Lower leg skin (tissue), 4 donors: ENCODE measurements at regions not wholly inside any gene's neighbourhood (a gene's known extent, or its start where the extent isn't known, plus 50 kb on each side); places are given as distances from the start of the nearest gene placed in this dataset.

Experiments used
- DNase-seq, 2 donors: peaks; one replicate each; pipeline ENCODE4 v3.0.0-alpha.2; 2019; ENCODE audit warnings: low spot score in 2 of 2
- H3K4me3 ChIP-seq: fragments of 200-600 bp; sonication (generic); 2 replicates; pipeline ENCODE4 v1.5.1; 2017; ENCODE audit warnings: mild to moderate bottlenecking, low read depth; ENCODE audit not compliant: poor library complexity, severe bottlenecking
- POLR2A ChIP-seq, 2 donors: fragments of 450-650 bp; IDR thresholded peaks; one replicate each; pipeline ENCODE4 v1.6.1; 2016 to 2017; ENCODE audit warnings: antibody characterized with exemption in 2 of 2, mild to moderate bottlenecking in 1 of 2, moderate library complexity in 1 of 2
- WGBS, 2 donors: methylation state at CpG; one replicate each; pipeline ENCODE4 v1.1.5; 2018; 5-methylcytosine and 5-hydroxymethylcytosine counted together
- intact Hi-C: fragments of 100-400 bp; cut with DNase I; formaldehyde crosslinking; loops from one replicate; pipeline ENCODE4 v1.15.0; 2023; ENCODE audit warnings: low total_unique reads
- TF ChIP-seq, protein P1 (sequence below), 3 donors: fragments of 450-650 bp; IDR thresholded peaks; one replicate each; pipeline ENCODE4 v1.5.1; 2016; ENCODE audit warnings: antibody characterized with exemption in 3 of 3, mild to moderate bottlenecking in 3 of 3, moderate library complexity in 2 of 3

DNA sequence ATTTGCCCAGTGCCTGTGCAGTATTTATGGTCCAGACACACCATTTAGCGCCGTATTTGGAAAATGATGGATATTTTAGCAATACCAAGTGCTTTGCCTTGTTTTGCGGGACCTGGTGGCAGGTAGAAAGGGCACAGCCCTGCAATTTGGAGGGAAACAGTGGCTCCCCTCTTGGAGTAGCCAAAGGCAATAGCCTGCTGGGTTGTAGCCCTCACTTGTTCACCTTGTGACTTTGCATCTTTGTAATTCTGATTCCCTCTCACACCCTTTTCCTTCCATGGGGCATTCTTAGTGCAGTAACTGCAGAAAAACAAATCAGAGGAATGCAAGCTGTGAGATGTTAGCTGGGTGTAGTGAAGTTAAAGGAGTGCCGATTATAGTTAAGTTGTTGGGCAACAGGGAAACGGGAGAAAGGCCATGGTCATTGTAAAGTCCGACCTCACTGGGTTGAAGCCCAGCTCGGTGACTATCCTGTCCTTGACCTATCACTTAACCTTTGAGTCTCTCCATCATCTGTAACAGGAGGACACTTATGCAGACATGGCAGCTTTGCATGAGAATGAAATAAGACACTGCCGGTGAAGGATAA is 131.0 kb upstream of the KLHL25 start:
- TF ChIP-seq POLR2A (IDR thresholded peaks at IDR 0.05), result no peak
- TF ChIP-seq, protein P1, sequence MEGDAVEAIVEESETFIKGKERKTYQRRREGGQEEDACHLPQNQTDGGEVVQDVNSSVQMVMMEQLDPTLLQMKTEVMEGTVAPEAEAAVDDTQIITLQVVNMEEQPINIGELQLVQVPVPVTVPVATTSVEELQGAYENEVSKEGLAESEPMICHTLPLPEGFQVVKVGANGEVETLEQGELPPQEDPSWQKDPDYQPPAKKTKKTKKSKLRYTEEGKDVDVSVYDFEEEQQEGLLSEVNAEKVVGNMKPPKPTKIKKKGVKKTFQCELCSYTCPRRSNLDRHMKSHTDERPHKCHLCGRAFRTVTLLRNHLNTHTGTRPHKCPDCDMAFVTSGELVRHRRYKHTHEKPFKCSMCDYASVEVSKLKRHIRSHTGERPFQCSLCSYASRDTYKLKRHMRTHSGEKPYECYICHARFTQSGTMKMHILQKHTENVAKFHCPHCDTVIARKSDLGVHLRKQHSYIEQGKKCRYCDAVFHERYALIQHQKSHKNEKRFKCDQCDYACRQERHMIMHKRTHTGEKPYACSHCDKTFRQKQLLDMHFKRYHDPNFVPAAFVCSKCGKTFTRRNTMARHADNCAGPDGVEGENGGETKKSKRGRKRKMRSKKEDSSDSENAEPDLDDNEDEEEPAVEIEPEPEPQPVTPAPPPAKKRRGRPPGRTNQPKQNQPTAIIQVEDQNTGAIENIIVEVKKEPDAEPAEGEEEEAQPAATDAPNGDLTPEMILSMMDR (IDR thresholded peaks at IDR 0.05), result no peak
- no peak for DNase-seq
- WGBS, 2 donors, result 57 to 61% methylated on average over 8 of the region's 8 CpGs
- intact Hi-C loops, result no loop called here
- H3K4me3 ChIP-seq, result no peak overlapping the region

DNA sequence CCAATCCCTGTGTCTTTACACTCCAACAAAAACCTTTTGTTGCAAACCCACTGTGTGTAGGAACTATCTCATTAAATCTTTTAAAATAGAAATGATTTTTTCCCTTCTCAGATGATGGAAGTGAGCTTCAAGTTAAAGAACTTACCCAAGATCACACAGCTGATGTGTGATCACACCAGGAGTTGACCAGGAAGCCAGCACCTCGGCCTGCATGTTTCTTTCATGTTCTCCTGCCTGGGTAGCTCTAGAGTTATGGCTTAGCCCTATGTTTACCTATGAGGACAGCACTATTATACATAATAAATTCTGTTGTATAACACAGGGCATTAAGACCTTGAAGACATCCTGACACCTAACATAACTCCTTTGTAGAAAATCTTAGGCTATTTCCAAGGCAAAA is 132.1 kb upstream of the KLHL25 start:
- DNase-seq, result no peak
- intact Hi-C loops, result no loop called here
- no peak overlapping the region for H3K4me3 ChIP-seq
- TF ChIP-seq, protein P1 (IDR thresholded peaks at IDR 0.05), result no peak
- no peak for TF ChIP-seq POLR2A (IDR thresholded peaks at IDR 0.05)
- 90 to 94% methylated on average over 1 of the region's 1 CpG for WGBS, 2 donors

DNA sequence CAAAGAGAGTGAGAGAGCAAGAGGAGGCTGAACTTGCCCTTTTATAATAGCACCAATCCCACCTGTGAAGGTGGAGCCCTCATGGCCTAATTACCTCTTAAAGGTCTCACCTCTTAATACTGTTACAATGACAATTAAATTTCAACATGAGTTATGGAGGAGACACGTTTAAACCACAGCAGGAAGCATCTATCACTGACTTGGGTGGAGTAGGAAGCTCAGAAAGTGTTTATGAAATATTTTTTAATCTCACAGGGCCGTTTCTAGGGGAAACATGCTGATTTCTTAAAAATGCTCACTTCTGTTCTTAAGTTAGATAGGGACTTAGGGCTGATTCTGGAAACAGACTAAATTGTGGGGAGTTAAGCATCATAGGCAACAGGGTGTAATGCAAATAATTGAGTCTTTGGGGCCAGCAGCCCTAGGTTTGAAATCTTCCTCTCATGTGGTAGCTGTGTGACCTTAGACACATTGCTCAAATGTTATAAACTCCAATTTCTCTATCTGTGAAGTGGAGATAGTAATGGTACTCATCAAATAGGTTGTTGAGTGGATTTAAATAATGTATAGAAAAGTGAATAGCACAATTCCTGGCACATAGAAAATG is 133.3 kb upstream of the KLHL25 start:
- DNase-seq, result no peak
- WGBS, 2 donors, result 21 to 27% methylated on average over 2 of the region's 2 CpGs
- no peak overlapping the region for H3K4me3 ChIP-seq
- intact Hi-C loops, result no loop called here
- TF ChIP-seq, protein P1 (IDR thresholded peaks at IDR 0.05), result no peak
- no peak for TF ChIP-seq POLR2A (IDR thresholded peaks at IDR 0.05)

DNA sequence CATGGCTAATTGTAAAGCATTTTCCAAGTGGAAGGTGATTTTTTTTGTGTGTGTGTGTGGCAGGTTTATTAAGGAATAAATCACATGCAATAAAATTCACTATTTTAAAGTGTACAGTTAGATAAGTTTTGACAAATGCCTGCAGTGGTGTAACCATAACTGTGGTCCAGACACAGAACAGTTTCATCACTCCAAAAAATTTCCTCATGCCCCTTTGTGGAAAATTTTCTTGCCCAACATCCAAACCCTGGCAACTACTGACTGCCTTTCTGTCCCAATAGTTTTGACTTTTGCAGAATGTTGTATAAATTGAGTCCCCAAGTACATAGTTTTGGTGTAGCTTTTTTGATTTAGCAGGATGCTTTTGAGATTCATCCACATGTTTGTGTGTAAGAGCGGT is 135.1 kb upstream of the KLHL25 start:
- DNase-seq, result no peak
- WGBS, 2 donors, result 88 to 91% methylated on average over 1 of the region's 1 CpG
- TF ChIP-seq, protein P1 (IDR thresholded peaks at IDR 0.05), result no peak
- no peak for TF ChIP-seq POLR2A (IDR thresholded peaks at IDR 0.05)
- H3K4me3 ChIP-seq, result no peak overlapping the region
- intact Hi-C loops, result no loop called here

DNA sequence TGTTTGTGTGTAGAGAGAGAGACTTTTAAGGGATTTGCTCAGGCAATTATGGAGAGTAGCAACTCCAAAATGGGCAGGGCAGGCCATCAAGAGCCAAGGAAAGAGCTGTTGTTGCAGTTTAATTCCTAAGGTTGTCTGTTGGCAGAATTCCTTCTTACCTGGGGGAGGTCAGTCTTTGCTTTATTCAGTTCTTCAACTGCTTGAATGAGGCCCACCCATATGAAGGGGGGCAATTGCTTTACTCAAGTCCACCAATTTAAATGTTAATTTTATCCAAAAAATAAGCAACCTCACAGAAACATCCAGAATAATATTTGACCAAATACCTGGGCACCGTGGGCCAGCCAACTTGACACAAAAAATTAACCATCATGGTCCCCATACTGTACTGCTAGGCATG is 137.7 kb upstream of the KLHL25 start:
- TF ChIP-seq POLR2A (IDR thresholded peaks at IDR 0.05), result no peak
- TF ChIP-seq, protein P1 (IDR thresholded peaks at IDR 0.05), result no peak
- WGBS, 2 donors, result 76 to 83% methylated on average over 1 of the region's 1 CpG
- DNase-seq, result no peak
- intact Hi-C loops, result no loop called here
- H3K4me3 ChIP-seq, result no peak overlapping the region

DNA sequence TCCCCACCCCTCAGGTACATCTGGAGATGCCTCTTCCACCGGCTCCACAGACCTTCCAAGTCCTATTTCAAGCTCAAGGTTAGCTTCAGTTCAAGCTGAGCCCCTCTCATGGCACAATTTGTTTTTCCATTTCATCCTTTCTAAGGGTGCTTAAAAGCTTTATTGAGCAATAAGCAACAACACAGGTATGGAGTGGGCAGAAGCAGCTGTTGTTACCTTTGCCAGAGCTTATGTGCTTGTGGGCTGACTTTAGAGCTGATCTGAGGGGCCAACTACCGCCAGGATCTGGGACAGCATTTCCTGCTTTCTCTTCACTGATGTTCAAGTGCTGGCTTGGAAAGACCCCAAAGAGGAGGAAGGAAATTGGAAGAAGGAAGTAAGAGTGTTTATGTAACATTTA is 140.0 kb upstream of the KLHL25 start:
- TF ChIP-seq, protein P1 (IDR thresholded peaks at IDR 0.05), result no peak
- TF ChIP-seq POLR2A (IDR thresholded peaks at IDR 0.05), result no peak
- H3K4me3 ChIP-seq, result no peak overlapping the region
- intact Hi-C loops, result no loop called here
- 31 to 57% methylated on average over 2 of the region's 2 CpGs for WGBS, 2 donors
- DNase-seq, result no peak
